GM23338 (cell line): ENCODE measurements at regions not wholly inside any gene's neighbourhood (a gene's known extent, or its start where the extent isn't known, plus 50 kb on each side); places are given as distances from the start of the nearest gene placed in this dataset.

Experiments used
- ATAC-seq: fragments of 200-7000 bp; cut with Tn5 transposase; 3 replicates; pipeline ENCODE4 v1.9.1; 2020
- DNase-seq: peaks from one replicate; pipeline ENCODE4 v3.0.0-alpha.2; 2015; ENCODE audit warnings: low spot score
- H2AFZ ChIP-seq: fragments of 200-600 bp; sonication (generic); 2 replicates; pipeline ENCODE4 v1.8.0; 2016; ENCODE audit warnings: antibody characterized with exemption, mild to moderate bottlenecking, moderate library complexity
- H3F3A ChIP-seq: fragments of 200-600 bp; sonication (generic); replicated peaks from 2 replicates; pipeline ENCODE4 v1.8.0; 2017; ENCODE audit warnings: antibody characterized with exemption, mixed run types, low read depth
- H3K27ac ChIP-seq: fragments of 200-600 bp; sonication (generic); 2 replicates; pipeline ENCODE4 v1.6.1; 2016; ENCODE audit warnings: low read depth
- H3K27me3 ChIP-seq: fragments of 200-600 bp; sonication (generic); 2 replicates; pipeline ENCODE4 v1.8.0; 2016; ENCODE audit warnings: mild to moderate bottlenecking, mixed run types, moderate library complexity; ENCODE audit not compliant: insufficient read depth
- H3K36me3 ChIP-seq: fragments of 200-600 bp; sonication (generic); 2 replicates; pipeline ENCODE4 v1.8.0; 2016; ENCODE audit warnings: mild to moderate bottlenecking; ENCODE audit not compliant: insufficient read depth
- H3K4me1 ChIP-seq: fragments of 200-600 bp; sonication (generic); 2 replicates; pipeline ENCODE4 v1.8.0; 2016; ENCODE audit warnings: mild to moderate bottlenecking, moderate library complexity; ENCODE audit not compliant: insufficient read depth
- H3K4me2 ChIP-seq: fragments of 200-600 bp; sonication (generic); 2 replicates; pipeline ENCODE4 v1.7.1; 2017; ENCODE audit warnings: mixed run types
- H3K4me3 ChIP-seq: fragments of 200-600 bp; sonication (generic); 2 replicates; pipeline ENCODE4 v1.6.1; 2016; ENCODE audit warnings: mixed run types
- H3K79me2 ChIP-seq: fragments of 200-600 bp; sonication (generic); replicated peaks from 2 replicates; pipeline ENCODE4 v1.8.0; 2017; ENCODE audit warnings: mild to moderate bottlenecking; ENCODE audit not compliant: insufficient read depth
- H3K9me2 ChIP-seq: fragments of 200-600 bp; sonication (generic); 2 replicates; pipeline ENCODE4 v1.8.0; 2017; ENCODE audit not compliant: insufficient read depth
- H4K20me1 ChIP-seq: fragments of 200-600 bp; sonication (generic); replicated peaks from 2 replicates; pipeline ENCODE4 v1.8.0; 2017; ENCODE audit warnings: mild to moderate bottlenecking; ENCODE audit not compliant: insufficient read depth
- H3K27ac Mint-ChIP-seq: 2 replicates; pipeline ENCODE4 v1.8.0; 2020; ENCODE audit warnings: inconsistent platforms, mild to moderate bottlenecking, moderate library complexity, mixed read lengths
- H3K27me3 Mint-ChIP-seq: 3 replicates; pipeline ENCODE4 v1.8.0; 2022; ENCODE audit warnings: low read depth, mild to moderate bottlenecking, moderate library complexity, mixed read lengths, inconsistent platforms; ENCODE audit not compliant: insufficient read depth, poor library complexity
- H3K36me3 Mint-ChIP-seq: 3 replicates; pipeline ENCODE4 v1.8.0; 2021; ENCODE audit warnings: low read depth, mild to moderate bottlenecking, inconsistent platforms, moderate library complexity, mixed read lengths
- H3K4me1 Mint-ChIP-seq: 3 replicates; pipeline ENCODE4 v1.8.0; 2020; ENCODE audit warnings: mild to moderate bottlenecking, inconsistent platforms, mixed read lengths
- H3K4me3 Mint-ChIP-seq: 3 replicates; pipeline ENCODE4 v1.8.0; 2021; ENCODE audit warnings: moderate library complexity, mild to moderate bottlenecking, inconsistent platforms, mixed read lengths
- H3K9me3 Mint-ChIP-seq: 3 replicates; pipeline ENCODE4 v1.8.0; 2020; ENCODE audit warnings: moderate library complexity, mild to moderate bottlenecking, inconsistent platforms, mixed read lengths
- CREB1 ChIP-seq: fragments of 250-450 bp; sonication (Bioruptor Pico); IDR thresholded peaks from 2 replicates; pipeline ENCODE4 v1.5.0; 2020; ENCODE audit warnings: low read depth, mild to moderate bottlenecking, moderate library complexity
- CTCF ChIP-seq, 2 experiments: fragments of 200-600 bp in 1 of 2; sonication (generic) in 1 of 2; conservative IDR thresholded peaks; 2 replicates each; pipeline versions ENCODE4 v1.5.1 to v1.6.1; 2016 to 2017; ENCODE audit warnings: antibody characterized with exemption in 2 of 2, low read depth in 2 of 2, mild to moderate bottlenecking in 2 of 2, moderate library complexity in 1 of 2
- ETS1 ChIP-seq: IDR thresholded peaks from 2 replicates; pipeline ENCODE4 v1.6.1; 2016; ENCODE audit warnings: antibody characterized with exemption
- EZH2 ChIP-seq: fragments of 200-600 bp; sonication (generic); IDR thresholded peaks from one replicate; pipeline ENCODE4 v1.8.0; 2017; ENCODE audit warnings: antibody characterized with exemption, mild to moderate bottlenecking, low read depth; ENCODE audit not compliant: unreplicated experiment
- EZH2phosphoT487 ChIP-seq: fragments of 200-600 bp; sonication (generic); IDR thresholded peaks from one replicate; pipeline ENCODE4 v1.8.1; 2018; ENCODE audit warnings: antibody characterized with exemption; ENCODE audit not compliant: unreplicated experiment
- JUNB ChIP-seq: IDR thresholded peaks from one replicate; pipeline ENCODE4 v1.6.1; 2016; ENCODE audit warnings: antibody characterized with exemption; ENCODE audit not compliant: unreplicated experiment
- NANOG ChIP-seq: IDR thresholded peaks from 2 replicates; pipeline ENCODE4 v1.6.1; 2016; ENCODE audit warnings: antibody characterized with exemption, borderline replicate concordance
- POLR2AphosphoS5 ChIP-seq: IDR thresholded peaks from 2 replicates; pipeline ENCODE4 v1.6.1; 2016; ENCODE audit warnings: antibody characterized with exemption, low read depth
- REST ChIP-seq: IDR thresholded peaks from one replicate; pipeline ENCODE4 v1.6.1; 2018; ENCODE audit warnings: antibody characterized with exemption; ENCODE audit not compliant: unreplicated experiment
- STAT1 ChIP-seq: IDR thresholded peaks from one replicate; pipeline ENCODE4 v1.6.1; 2016; ENCODE audit warnings: antibody characterized with exemption; ENCODE audit not compliant: unreplicated experiment
- ZNF114 ChIP-seq: fragments of 250-450 bp; sonication (Bioruptor Pico); IDR thresholded peaks from 2 replicates; pipeline ENCODE4 v1.5.0; 2020; ENCODE audit warnings: mild to moderate bottlenecking, moderate library complexity
- ZNF331 ChIP-seq: fragments of 250-450 bp; sonication (Bioruptor Pico); IDR thresholded peaks from 2 replicates; pipeline ENCODE4 v1.5.0; 2020; ENCODE audit warnings: low read depth, mild to moderate bottlenecking, moderate library complexity
- ZNF462 ChIP-seq: fragments of 250-450 bp; sonication (Bioruptor Pico); IDR thresholded peaks from 2 replicates; pipeline ENCODE4 v1.5.0; 2020; ENCODE audit warnings: mild to moderate bottlenecking, moderate library complexity

- Histone ChIP-seq H3K27ac (no peak overlapping the region), H3K9me2 (peaks cover 12% of the 10 kb centered on the region), H3K27me3 (no peaks in the 10 kb centered on the region), H3K79me2 (no peaks in the 10 kb centered on the region), H3K36me3 (no peaks in the 10 kb centered on the region), H3K4me2 (no peak overlapping the region), H3K4me3 (no peak overlapping the region), H4K20me1 (no peaks in the 10 kb centered on the region), H2AFZ (no peak overlapping the region), H3K4me1 (no peaks in the 10 kb centered on the region), H3F3A (no peaks in the 10 kb centered on the region)
- Mint-ChIP-seq H3K27ac (no peak overlapping the region), H3K4me3 (no peak overlapping the region), H3K36me3 (peaks cover 2% of the 10 kb centered on the region; the same call in 1 of the 3 replicates), H3K4me1 (peaks cover 6% of the 10 kb centered on the region; the same call in 2 of the 3 replicates), H3K9me3 (peaks cover 6% of the 10 kb centered on the region; the same call in 2 of the 3 replicates), H3K27me3 (peaks cover 2% of the 10 kb centered on the region)
- ATAC-seq (no peak), DNase-seq (no peak)
- TF ChIP-seq ZNF462 (CRISPR knock-in tag) = no peak
- TF ChIP-seq ETS1 = no peak
- no peak for TF ChIP-seq STAT1
- TF ChIP-seq JUNB = no peak
- no peak for TF ChIP-seq ZNF331
- no peak for TF ChIP-seq EZH2
- no peak for TF ChIP-seq POLR2AphosphoS5
- TF ChIP-seq REST = no peak
- no peak for TF ChIP-seq NANOG
- TF ChIP-seq ZNF114 = no peak
- TF ChIP-seq CREB1 = no peak
- TF ChIP-seq EZH2phosphoT487 = no peak
- TF ChIP-seq CTCF (conservative IDR thresholded peaks at IDR 0.05; ENCODE audit: low read depth in 2 of 2) = no peak
Measured at GRCh38 chr10:47198221-47198620, 101.8 kb upstream of the GDF10 start.
